Activated T-cell treated with anti-CD3 and anti-CD28 coated beads, Interleukin-2, amount 50 U/mL, for 24 hours (primary cell): ENCODE measurements at regions not wholly inside any gene's neighbourhood (a gene's known extent, or its start where the extent isn't known, plus 50 kb on each side); places are given as distances from the start of the nearest gene placed in this dataset.
"Not testable (repeated sequence)": the region's sequence is repeated elsewhere in the genome, so short reads cannot be mapped to it uniquely, and the experiment has no call there.

ENCODE experiments used
- DNase-seq: peaks from one replicate; pipeline ENCODE4 v3.0.0-alpha.2; 2020
- H3K27ac Mint-ChIP-seq: 2 replicates; pipeline ENCODE4 v1.8.0; 2020; ENCODE audit warnings: mild to moderate bottlenecking, mixed read lengths
- H3K27me3 Mint-ChIP-seq: 2 replicates; pipeline ENCODE4 v1.8.0; 2020; ENCODE audit warnings: mixed read lengths
- H3K36me3 Mint-ChIP-seq: 2 replicates; pipeline ENCODE4 v1.8.0; 2020; ENCODE audit warnings: low read depth, mixed read lengths
- H3K4me1 Mint-ChIP-seq: 2 replicates; pipeline ENCODE4 v1.8.0; 2020; ENCODE audit warnings: low read depth, mixed read lengths
- H3K4me3 Mint-ChIP-seq: 2 replicates; pipeline ENCODE4 v1.8.0; 2020; ENCODE audit warnings: mild to moderate bottlenecking, moderate library complexity, mixed read lengths
- H3K9me3 Mint-ChIP-seq: 2 replicates; pipeline ENCODE4 v1.8.0; 2020; ENCODE audit warnings: mixed read lengths

- Mint-ChIP-seq H3K9me3 (no peaks in the 10 kb centered on the region), H3K36me3 (no peaks in the 10 kb centered on the region), H3K4me3 (no peak overlapping the region), H3K27me3 (no peaks in the 10 kb centered on the region), H3K4me1 (no peaks in the 10 kb centered on the region), H3K27ac (no peak overlapping the region)
- no peak for DNase-seq
These were observed 327.1 kb upstream of the NUDT12 start for GRCh38 chr5:103889500-103890209.

- Mint-ChIP-seq H3K9me3 (no peaks in the 10 kb centered on the region), H3K27me3 (no peaks in the 10 kb centered on the region), H3K36me3 (no peaks in the 10 kb centered on the region), H3K4me1 (no peaks in the 10 kb centered on the region), H3K4me3 (no peak overlapping the region), H3K27ac (no peak overlapping the region)
- DNase-seq: no peak
These were observed 324.2 kb upstream of the NUDT12 start for GRCh38 chr5:103886826-103887225.

GRCh38 chr5:103883143-103883542 is 320.6 kb upstream of the NUDT12 start:
- H3K9me3 Mint-ChIP-seq: no peaks in the 10 kb centered on the region
- no peaks in the 10 kb centered on the region for H3K27me3 Mint-ChIP-seq
- no peak for DNase-seq
- H3K27ac Mint-ChIP-seq: no peak overlapping the region
- no peak overlapping the region for H3K4me3 Mint-ChIP-seq
- no peaks in the 10 kb centered on the region for H3K4me1 Mint-ChIP-seq
- no peaks in the 10 kb centered on the region for H3K36me3 Mint-ChIP-seq

- H3K4me1 Mint-ChIP-seq: no peaks in the 10 kb centered on the region
- H3K27me3 Mint-ChIP-seq: no peaks in the 10 kb centered on the region
- no peak for DNase-seq
- H3K4me3 Mint-ChIP-seq: no peak overlapping the region
- no peak overlapping the region for H3K27ac Mint-ChIP-seq
- H3K9me3 Mint-ChIP-seq: no peaks in the 10 kb centered on the region
- H3K36me3 Mint-ChIP-seq: no peaks in the 10 kb centered on the region
These were observed 319.0 kb upstream of the NUDT12 start for GRCh38 chr5:103881560-103881959.

- Mint-ChIP-seq H3K27me3 (no peaks in the 10 kb centered on the region), H3K36me3 (no peaks in the 10 kb centered on the region), H3K4me3 (no peak overlapping the region), H3K9me3 (peaks cover 5% of the 10 kb centered on the region), H3K27ac (no peak overlapping the region), H3K4me1 (no peaks in the 10 kb centered on the region)
- DNase-seq: no peak
These were observed 305.4 kb upstream of the NUDT12 start for GRCh38 chr5:103867857-103868598.

GRCh38 chr5:103866169-103866568 is 303.6 kb upstream of the NUDT12 start:
- no peak overlapping the region for H3K4me3 Mint-ChIP-seq
- H3K4me1 Mint-ChIP-seq: no peaks in the 10 kb centered on the region
- no peaks in the 10 kb centered on the region for H3K36me3 Mint-ChIP-seq
- H3K27me3 Mint-ChIP-seq: no peaks in the 10 kb centered on the region
- H3K27ac Mint-ChIP-seq: no peak overlapping the region
- no peak for DNase-seq
- H3K9me3 Mint-ChIP-seq: peaks cover 5% of the 10 kb centered on the region

GRCh38 chr5:103862398-103862797 is 299.8 kb upstream of the NUDT12 start:
- Mint-ChIP-seq H3K4me3 (no peak overlapping the region), H3K27me3 (no peaks in the 10 kb centered on the region), H3K36me3 (no peaks in the 10 kb centered on the region), H3K4me1 (no peaks in the 10 kb centered on the region), H3K27ac (no peak overlapping the region), H3K9me3 (peaks cover 12% of the 10 kb centered on the region)
- no peak for DNase-seq

GRCh38 chr5:103860327-103860726 is 297.7 kb upstream of the NUDT12 start:
- Mint-ChIP-seq H3K4me1 (no peaks in the 10 kb centered on the region), H3K36me3 (no peaks in the 10 kb centered on the region), H3K4me3 (no peak overlapping the region), H3K9me3 (peaks cover 17% of the 10 kb centered on the region), H3K27me3 (no peaks in the 10 kb centered on the region), H3K27ac (no peak overlapping the region)
- DNase-seq: no peak

- DNase-seq, H3K4me3 Mint-ChIP-seq, H3K27me3 Mint-ChIP-seq, H3K36me3 Mint-ChIP-seq, H3K27ac Mint-ChIP-seq, H3K4me1 Mint-ChIP-seq: not testable (repeated sequence)
- peaks cover 12% of the 10 kb centered on the region for H3K9me3 Mint-ChIP-seq
These were observed 295.8 kb upstream of the NUDT12 start for GRCh38 chr5:103858367-103858766.

- Mint-ChIP-seq H3K27ac (no peak overlapping the region), H3K27me3 (no peaks in the 10 kb centered on the region), H3K4me1 (no peaks in the 10 kb centered on the region), H3K36me3 (no peaks in the 10 kb centered on the region), H3K9me3 (peaks cover 2% of the 10 kb centered on the region), H3K4me3 (no peak overlapping the region)
- no peak for DNase-seq
These were observed 288.5 kb upstream of the NUDT12 start for GRCh38 chr5:103851091-103851490.

GRCh38 chr5:103849934-103850333 is 287.3 kb upstream of the NUDT12 start:
- Mint-ChIP-seq H3K4me1 (no peaks in the 10 kb centered on the region), H3K36me3 (no peaks in the 10 kb centered on the region), H3K4me3 (no peak overlapping the region), H3K9me3 (peaks cover 2% of the 10 kb centered on the region), H3K27me3 (no peaks in the 10 kb centered on the region), H3K27ac (no peak overlapping the region)
- DNase-seq: no peak

- Mint-ChIP-seq H3K27ac (no peak overlapping the region), H3K27me3 (no peaks in the 10 kb centered on the region), H3K4me3 (no peak overlapping the region), H3K4me1 (no peaks in the 10 kb centered on the region), H3K36me3 (no peaks in the 10 kb centered on the region), H3K9me3 (peaks cover 5% of the 10 kb centered on the region)
- DNase-seq: no peak
These were observed 284.5 kb upstream of the NUDT12 start for GRCh38 chr5:103847060-103847459.

GRCh38 chr5:103842936-103843335 is 280.3 kb upstream of the NUDT12 start:
- Mint-ChIP-seq H3K27ac (no peak overlapping the region), H3K4me3 (no peak overlapping the region), H3K27me3 (no peaks in the 10 kb centered on the region), H3K4me1 (no peaks in the 10 kb centered on the region), H3K9me3 (peaks cover 7% of the 10 kb centered on the region), H3K36me3 (no peaks in the 10 kb centered on the region)
- no peak for DNase-seq

GRCh38 chr5:103840600-103840999 is 278.0 kb upstream of the NUDT12 start:
- Mint-ChIP-seq H3K4me3 (no peak overlapping the region), H3K36me3 (no peaks in the 10 kb centered on the region), H3K4me1 (no peaks in the 10 kb centered on the region), H3K27me3 (no peaks in the 10 kb centered on the region), H3K27ac (no peak overlapping the region), H3K9me3 (peaks cover 7% of the 10 kb centered on the region)
- DNase-seq: no peak

GRCh38 chr5:103834216-103834615 is 271.6 kb upstream of the NUDT12 start:
- no peak overlapping the region for H3K4me3 Mint-ChIP-seq
- DNase-seq: no peak
- H3K4me1 Mint-ChIP-seq: no peaks in the 10 kb centered on the region
- no peaks in the 10 kb centered on the region for H3K36me3 Mint-ChIP-seq
- H3K9me3 Mint-ChIP-seq: no peaks in the 10 kb centered on the region
- H3K27ac Mint-ChIP-seq: no peak overlapping the region
- H3K27me3 Mint-ChIP-seq: no peaks in the 10 kb centered on the region
